K562 (cell line): ENCODE measurements at regions not wholly inside any gene's neighbourhood (a gene's known extent, or its start where the extent isn't known, plus 50 kb on each side); places are given as distances from the start of the nearest gene placed in this dataset.

Experiments used
- ATAC-seq: fragments of 200-7000 bp; cut with Tn5 transposase; 3 replicates; pipeline ENCODE4 v1.9.1; 2020; ENCODE audit warnings: moderate library complexity
- BruUV-seq: library from RNA; stranded (reverse); fragments of 400-500 nt; replicated peaks from 2 replicates; lab custom pipeline; 2021; lab: Mats Ljungman, UMichigan
- CTCF ChIA-PET: fragments of 300-600 bp; formaldehyde crosslinking; extraction: SDS; loops from one replicate; lab custom pipeline; 2021; ENCODE audit warnings: low intra/inter-chr PET ratio; lab: Yijun Ruan, JAX
- POLR2A ChIA-PET: fragments of 300-600, 350-650 bp; sonication (Branson Sonifier 250); formaldehyde crosslinking; extraction: SDS; loops from one replicate; lab custom pipeline; 2021; ENCODE audit warnings: antibody characterized with exemption, inconsistent platforms; lab: Yijun Ruan, JAX
- DNase-seq, 4 experiments: peaks; one replicate each; pipeline versions ENCODE4 v3.0.0 to v3.0.0-alpha.2; 2011 to 2018; ENCODE audit warnings: low spot score in 3 of 4, mixed read lengths in 3 of 4; ENCODE audit errors: extremely low read depth in 1 of 4
- FAIRE-seq: peaks from 2 replicates; lab custom pipeline; 2011; peaks lifted over from hg19 to GRCh38; lab: Jason Lieb, UNC
- H2AFZ ChIP-seq: 2 replicates; pipeline ENCODE4 v1.6.0; 2011; ENCODE audit warnings: low read depth, low read length, control low read depth, inconsistent platforms
- H3K27ac ChIP-seq: fragments of 200-600 bp; 3 replicates; pipeline ENCODE4 v1.8.0; 2011; ENCODE audit warnings: low read depth, mild to moderate bottlenecking, control low read depth, inconsistent platforms, low read length, moderate library complexity, mixed read lengths; ENCODE audit errors: extremely low read depth
- H3K27me3 ChIP-seq, 2 experiments: fragments of 300-600 bp in 1 of 2; 2 replicates in 1 of 2; 3 replicates in 1 of 2; pipeline versions ENCODE4 v1.6.0 to v1.8.0; 2011; ENCODE audit warnings: inconsistent platforms in 2 of 2, low read length in 2 of 2, mild to moderate bottlenecking in 1 of 2, mixed read lengths in 1 of 2, moderate library complexity in 1 of 2; ENCODE audit not compliant: control insufficient read depth in 2 of 2, insufficient read depth in 2 of 2
- H3K36me3 ChIP-seq: fragments of 300-600 bp; 3 replicates; pipeline ENCODE4 v1.8.0; 2011; ENCODE audit warnings: mild to moderate bottlenecking, low read length, inconsistent platforms; ENCODE audit not compliant: control insufficient read depth, insufficient read depth
- H3K4me1 ChIP-seq, 2 experiments: fragments of 200-600 bp in 1 of 2; replicated peaks in 1 of 2; 2 replicates in 1 of 2; 3 replicates in 1 of 2; pipeline versions ENCODE4 v1.5.1 to v1.8.0; 2011; ENCODE audit warnings: inconsistent platforms in 2 of 2, low read length in 2 of 2, mild to moderate bottlenecking in 1 of 2, mixed read lengths in 1 of 2, moderate library complexity in 1 of 2; ENCODE audit not compliant: control insufficient read depth in 2 of 2, insufficient read depth in 2 of 2
- H3K4me2 ChIP-seq: 2 replicates; pipeline ENCODE4 v1.6.1; 2011; ENCODE audit warnings: low read length, control low read depth, inconsistent platforms, mixed read lengths; ENCODE audit not compliant: insufficient read depth
- H3K4me3 ChIP-seq: fragments of 200-600 bp; sonication (generic), shearing (Covaris generic); 2 replicates; pipeline ENCODE4 v1.5.1; 2016; ENCODE audit warnings: control low read depth, inconsistent platforms
- H3K79me2 ChIP-seq: fragments of 200-600 bp; 3 replicates; pipeline ENCODE4 v1.8.0; 2011; ENCODE audit warnings: low read length, inconsistent platforms; ENCODE audit not compliant: control insufficient read depth, insufficient read depth
- H3K9ac ChIP-seq, 2 experiments: 2 replicates each; pipeline versions ENCODE4 v1.6.0 to v1.6.1; 2011; ENCODE audit warnings: low read depth in 2 of 2, low read length in 2 of 2, control low read depth in 1 of 2, inconsistent platforms in 1 of 2, mild to moderate bottlenecking in 1 of 2, mixed read lengths in 1 of 2; ENCODE audit not compliant: insufficient read depth in 1 of 2
- H3K9me1 ChIP-seq: one replicate; pipeline ENCODE4 v1.6.0; 2011; ENCODE audit warnings: inconsistent platforms, mild to moderate bottlenecking, low read length, moderate library complexity; ENCODE audit not compliant: control insufficient read depth, insufficient read depth
- H3K9me3 ChIP-seq: replicated peaks from 2 replicates; pipeline ENCODE4 v1.5.1; 2011; ENCODE audit warnings: low read depth, low read length, inconsistent platforms; ENCODE audit not compliant: control insufficient read depth, insufficient read depth
- H4K20me1 ChIP-seq: replicated peaks from 2 replicates; pipeline ENCODE4 v1.6.1; 2011; ENCODE audit warnings: low read length, inconsistent platforms, mixed read lengths; ENCODE audit not compliant: control insufficient read depth, insufficient read depth
- NR0B1 ChIP-seq: fragments of 450-650 bp; IDR thresholded peaks from one replicate; pipeline ENCODE4 v1.6.1; 2018; ENCODE audit warnings: mild to moderate bottlenecking, moderate library complexity; ENCODE audit not compliant: partially characterized antibody
- SRSF7 ChIP-seq: fragments of 200-400 bp; formaldehyde crosslinking; optimal IDR thresholded peaks from 2 replicates; pipeline ENCODE3; 2017; ENCODE audit warnings: mild to moderate bottlenecking, low read depth, low read length
- TCF7 ChIP-seq: sonication (generic); IDR thresholded peaks from 2 replicates; pipeline ENCODE4 v1.6.1; 2016; ENCODE audit warnings: antibody characterized with exemption, borderline replicate concordance
- TCFL5 ChIP-seq: fragments of 250-450 bp; sonication (Bioruptor Pico); conservative IDR thresholded peaks from 2 replicates; pipeline ENCODE4 v1.6.1; 2021; ENCODE audit warnings: mild to moderate bottlenecking, moderate library complexity, matching md5 sums
- ZBTB17 ChIP-seq: fragments of 450-650 bp; formaldehyde crosslinking; IDR thresholded peaks from 2 replicates; pipeline ENCODE4 v1.4.0; 2020; ENCODE audit warnings: mild to moderate bottlenecking
- ZFP36 ChIP-seq: fragments of 150-350 bp; IDR thresholded peaks from 2 replicates; pipeline ENCODE4 v1.6.1; 2018; ENCODE audit warnings: low read length, low read depth; ENCODE audit not compliant: partially characterized antibody
- ZNF780A ChIP-seq: fragments of 250-450 bp; sonication (Bioruptor Pico); IDR thresholded peaks from 2 replicates; pipeline ENCODE4 v1.5.0; 2021; ENCODE audit warnings: mild to moderate bottlenecking
- WGBS: fragments of 100-300 bp; shearing (Covaris generic); methylation state at CpG from one replicate; pipeline ENCODE4 v1.1.6; 2016; ENCODE audit warnings: low coverage, mixed read lengths; ENCODE audit not compliant: insufficient coverage; ENCODE audit errors: missing lambda C conversion rate; 5-methylcytosine and 5-hydroxymethylcytosine counted together
- in situ Hi-C: fragments of 300-500 bp; cut with MboI; formaldehyde crosslinking; loops from 4 replicates; pipeline ENCODE4 v1.15.0; 2018; ENCODE audit warnings: inconsistent platforms, mixed read lengths
- intact Hi-C: fragments of 100-400 bp; cut with micrococcal nuclease; formaldehyde crosslinking; loops from 2 replicates; pipeline ENCODE4 v1.14.2; 2022
- TF ChIP-seq, protein P1 (sequence below): fragments of 250-450 bp; sonication (Bioruptor Pico); IDR thresholded peaks from 2 replicates; pipeline ENCODE4 v1.5.1; 2021; ENCODE audit warnings: mild to moderate bottlenecking
- TF ChIP-seq, protein P2 (sequence below), 2 experiments: IDR thresholded peaks; 2 replicates each; pipeline ENCODE4 v1.6.1; 2011; ENCODE audit warnings: borderline replicate concordance in 1 of 2, control low read depth in 1 of 2, low read depth in 1 of 2, low read length in 1 of 2, mild to moderate bottlenecking in 1 of 2, mixed read lengths in 1 of 2, moderate library complexity in 1 of 2; ENCODE audit not compliant: insufficient read depth in 1 of 2, insufficient read length in 1 of 2, poor library complexity in 1 of 2, severe bottlenecking in 1 of 2; ENCODE audit errors: extremely low read depth in 1 of 2
- TF ChIP-seq, protein P3 (sequence below): sonication (generic); formaldehyde crosslinking; IDR thresholded peaks from 2 replicates; pipeline ENCODE4 v1.8.0; 2022; ENCODE audit warnings: mild to moderate bottlenecking, missing genetic modification reagents

- no peak overlapping the region for H3K4me3 ChIP-seq
- no peaks in the 10 kb centered on the region for H3K9me3 ChIP-seq
- no peak overlapping the region for H2AFZ ChIP-seq
- ChIA-PET POLR2A (no interaction called here), CTCF (no interaction called here)
- ATAC-seq (no peak), FAIRE-seq (no peak), DNase-seq (no peak)
- H3K4me2 ChIP-seq, result no peak overlapping the region
- intact Hi-C loops (no loop called here), in situ Hi-C loops (no loop called here)
- no TSS peak for BruUV-seq
- no peaks in the 10 kb centered on the region for H3K4me1 ChIP-seq
- H3K9ac ChIP-seq, result no peak overlapping the region; a peak in 1 of 4 replicates
- no peak overlapping the region for H3K27ac ChIP-seq
- H3K36me3 ChIP-seq, result no peaks in the 10 kb centered on the region
- no peaks in the 10 kb centered on the region for H4K20me1 ChIP-seq
- no peaks in the 10 kb centered on the region for H3K79me2 ChIP-seq
- 2% methylated on average over 5 of the region's 6 CpGs for WGBS
- no peaks in the 10 kb centered on the region for H3K9me1 ChIP-seq
- peaks cover 0 to 4% of the 10 kb centered on the region in 2 experiments; a peak in 1 of 5 replicates for H3K27me3 ChIP-seq
- no peak for TF ChIP-seq ZBTB17 (CRISPR knock-in tag)
- TF ChIP-seq ZFP36, result no peak
Observed at GRCh38 chr13:109572389-109572788, 214.0 kb downstream of the IRS2 start.

- Histone ChIP-seq H3K4me2 (no peak overlapping the region), H3K36me3 (no peaks in the 10 kb centered on the region), H3K79me2 (no peaks in the 10 kb centered on the region), H3K4me3 (no peak overlapping the region), H3K4me1 (no peaks in the 10 kb centered on the region), H4K20me1 (no peaks in the 10 kb centered on the region), H3K9me3 (no peaks in the 10 kb centered on the region), H3K27me3 (peaks cover 0 to 4% of the 10 kb centered on the region in 2 experiments; a peak in 1 of 5 replicates), H3K27ac (no peak overlapping the region), H3K9me1 (no peaks in the 10 kb centered on the region), H2AFZ (no peak overlapping the region), H3K9ac (no peak overlapping the region)
- POLR2A ChIA-PET, result interaction anchor here (0.7 kb wide), 1 partner anchor 411 kb away, joined by 3 read pairs; no protein-coding TSS in a partner anchor
- in situ Hi-C loops (no loop called here), intact Hi-C loops (no loop called here)
- no peak for ATAC-seq
- no peak for DNase-seq
- 1% methylated on average over 10 of the region's 11 CpGs for WGBS
- CTCF ChIA-PET, result no interaction called here
- no peak for FAIRE-seq
- no TSS peak for BruUV-seq
- TF ChIP-seq, protein P1, sequence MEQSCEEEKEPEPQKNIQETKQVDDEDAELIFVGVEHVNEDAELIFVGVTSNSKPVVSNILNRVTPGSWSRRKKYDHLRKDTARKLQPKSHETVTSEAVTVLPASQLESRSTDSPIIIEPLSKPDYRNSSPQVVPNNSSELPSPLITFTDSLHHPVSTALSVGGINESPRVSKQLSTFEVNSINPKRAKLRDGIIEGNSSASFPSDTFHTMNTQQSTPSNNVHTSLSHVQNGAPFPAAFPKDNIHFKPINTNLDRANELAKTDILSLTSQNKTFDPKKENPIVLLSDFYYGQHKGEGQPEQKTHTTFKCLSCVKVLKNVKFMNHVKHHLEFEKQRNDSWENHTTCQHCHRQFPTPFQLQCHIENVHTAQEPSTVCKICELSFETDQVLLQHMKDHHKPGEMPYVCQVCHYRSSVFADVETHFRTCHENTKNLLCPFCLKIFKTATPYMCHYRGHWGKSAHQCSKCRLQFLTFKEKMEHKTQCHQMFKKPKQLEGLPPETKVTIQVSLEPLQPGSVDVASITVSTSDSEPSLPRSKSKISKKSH (CRISPR knock-in tag), result no peak
- TF ChIP-seq SRSF7 (no peak), TCF7 (no peak), NR0B1 (no peak), ZNF780A (no peak), TCFL5 (no peak)
- TF ChIP-seq, protein P2, sequence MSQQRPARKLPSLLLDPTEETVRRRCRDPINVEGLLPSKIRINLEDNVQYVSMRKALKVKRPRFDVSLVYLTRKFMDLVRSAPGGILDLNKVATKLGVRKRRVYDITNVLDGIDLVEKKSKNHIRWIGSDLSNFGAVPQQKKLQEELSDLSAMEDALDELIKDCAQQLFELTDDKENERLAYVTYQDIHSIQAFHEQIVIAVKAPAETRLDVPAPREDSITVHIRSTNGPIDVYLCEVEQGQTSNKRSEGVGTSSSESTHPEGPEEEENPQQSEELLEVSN (IDR thresholded peaks at IDR 0.05; ENCODE audit: borderline replicate concordance in 1 of 2, extremely low read depth in 1 of 2, insufficient read depth in 1 of 2, insufficient read length in 1 of 2, low read depth in 1 of 2, low read length in 1 of 2, poor library complexity in 1 of 2, severe bottlenecking in 1 of 2), result no peak
- TF ChIP-seq, protein P3, sequence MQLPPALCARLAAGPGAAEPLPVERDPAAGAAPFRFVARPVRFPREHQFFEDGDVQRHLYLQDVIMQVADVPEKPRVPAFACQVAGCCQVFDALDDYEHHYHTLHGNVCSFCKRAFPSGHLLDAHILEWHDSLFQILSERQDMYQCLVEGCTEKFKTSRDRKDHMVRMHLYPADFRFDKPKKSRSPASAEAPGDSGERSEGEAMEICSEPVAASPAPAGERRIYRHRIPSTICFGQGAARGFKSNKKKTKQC (CRISPR knock-in tag), result no peak
Observed at GRCh38 chr13:109569958-109570711, 216.2 kb downstream of the IRS2 start.
